EH (cell line): ENCODE measurements at regions not wholly inside any gene's neighbourhood (a gene's known extent, or its start where the extent isn't known, plus 50 kb on each side); places are given as distances from the start of the nearest gene placed in this dataset.

Source experiments
- DNase-seq: peaks from one replicate; pipeline ENCODE4 v3.0.0-alpha.2; 2015; ENCODE audit warnings: low read depth

- DNase-seq = no peak
These were observed 528.6 kb downstream of the LTN1 start for GRCh38 chr21:28464095-28464494.

GRCh38 chr21:28459193-28459592 is 533.5 kb downstream of the LTN1 start:
- DNase-seq = no peak

GRCh38 chr21:28458446-28458845 is 534.2 kb downstream of the LTN1 start:
- no peak for DNase-seq

GRCh38 chr21:28455253-28455600 is 537.5 kb downstream of the LTN1 start:
- DNase-seq = peak; percentile 79

- peak; percentile 79 for DNase-seq
These were observed 538.0 kb downstream of the LTN1 start for GRCh38 chr21:28454564-28455252.

- peak; percentile 90 for DNase-seq
These were observed 545.2 kb downstream of the LTN1 start for GRCh38 chr21:28447462-28447861.

- DNase-seq = peak; percentile 95
These were observed 547.4 kb downstream of the LTN1 start for GRCh38 chr21:28445141-28445830.

GRCh38 chr21:28444557-28444956 is 548.1 kb downstream of the LTN1 start:
- DNase-seq = peak; percentile 65

GRCh38 chr21:28444111-28444510 is 548.6 kb downstream of the LTN1 start:
- DNase-seq = peak; percentile 73

GRCh38 chr21:28442624-28443023 is 550.1 kb downstream of the LTN1 start:
- DNase-seq = peak; percentile 90

- DNase-seq = no peak
These were observed 550.6 kb downstream of the LTN1 start for GRCh38 chr21:28442085-28442484.

- peak; percentile 67 for DNase-seq
These were observed 552.9 kb downstream of the LTN1 start for GRCh38 chr21:28439788-28440187.

- DNase-seq = no peak
These were observed 553.4 kb downstream of the LTN1 start for GRCh38 chr21:28439251-28439650.

- no peak for DNase-seq
These were observed 555.6 kb downstream of the LTN1 start for GRCh38 chr21:28437061-28437460.

- peak; percentile 77 for DNase-seq
These were observed 556.3 kb downstream of the LTN1 start for GRCh38 chr21:28436286-28436932.

GRCh38 chr21:28431527-28432200 is 561.0 kb downstream of the LTN1 start:
- DNase-seq = no peak

GRCh38 chr21:28431022-28431421 is 561.7 kb downstream of the LTN1 start:
- DNase-seq = peak; percentile 77

GRCh38 chr21:28429161-28429560 is 563.5 kb downstream of the LTN1 start:
- DNase-seq = no peak

- DNase-seq = peak; percentile 88
These were observed 565.2 kb downstream of the LTN1 start for GRCh38 chr21:28427394-28428022.

- DNase-seq = peak; percentile 35
These were observed 566.1 kb downstream of the LTN1 start for GRCh38 chr21:28426545-28426944.

- no peak for DNase-seq
These were observed 569.0 kb downstream of the LTN1 start for GRCh38 chr21:28423521-28424190.
